Right atrium auricular region (tissue), 2 donors: ENCODE measurements at regions not wholly inside any gene's neighbourhood (a gene's known extent, or its start where the extent isn't known, plus 50 kb on each side); places are given as distances from the start of the nearest gene placed in this dataset.
A peak's percentile ranks its signal among the peaks of the same experiment; 100 is the strongest.

Experiments
- DNase-seq: peaks from one replicate; pipeline ENCODE4 v3.0.0-alpha.2; 2019; ENCODE audit warnings: low spot score
- H3K27ac ChIP-seq, 2 donors: fragments of 200-600 bp; sonication (generic); 1 replicate in 1 of 2; 2 replicates in 1 of 2; pipeline ENCODE4 v1.5.1; 2016 to 2019
- H3K27me3 ChIP-seq, 2 donors: fragments of 200-600 bp; sonication (generic); one replicate each; pipeline versions ENCODE4 v1.5.1 to v1.6.0; 2017 to 2019
- H3K36me3 ChIP-seq: fragments of 200-600 bp; sonication (generic); one replicate; pipeline ENCODE4 v1.5.1; 2016
- H3K4me1 ChIP-seq, 2 donors: fragments of 200-600 bp; sonication (generic); one replicate each; pipeline versions ENCODE4 v1.5.1 to v1.6.0; 2017 to 2019
- H3K4me3 ChIP-seq, 2 donors: fragments of 200-600 bp; sonication (generic); 1 replicate in 1 of 2; 2 replicates in 1 of 2; pipeline ENCODE4 v1.5.1; 2017 to 2019; ENCODE audit warnings: mild to moderate bottlenecking in 1 of 2, moderate library complexity in 1 of 2
- H3K9me3 ChIP-seq, 2 donors: fragments of 200-600 bp; sonication (generic); one replicate each; pipeline ENCODE4 v1.5.1; 2019
- CTCF ChIP-seq, 2 donors: fragments of 200-600 bp; sonication (generic); IDR thresholded peaks; one replicate each; pipeline ENCODE4 v1.5.1; 2019; ENCODE audit warnings: antibody characterized with exemption in 2 of 2

GRCh38 chr11:26225646-26226045 is 106.3 kb upstream of the ANO3 start:
- H3K4me1 ChIP-seq, result no peaks in the 10 kb centered on the region
- no peaks in the 10 kb centered on the region for H3K9me3 ChIP-seq
- no peaks in the 10 kb centered on the region for H3K27me3 ChIP-seq
- H3K27ac ChIP-seq, result no peak overlapping the region
- no peak for DNase-seq
- H3K36me3 ChIP-seq, result no peaks in the 10 kb centered on the region
- no peak for TF ChIP-seq CTCF (IDR thresholded peaks at IDR 0.05)
- H3K4me3 ChIP-seq, result no peak overlapping the region

- no peak overlapping the region for H3K27ac ChIP-seq
These were observed 104.6 kb upstream of the ANO3 start for GRCh38 chr11:26227301-26227746.

GRCh38 chr11:26227883-26228502 is 103.9 kb upstream of the ANO3 start:
- Histone ChIP-seq H3K27ac (no peak overlapping the region), H3K4me1 (no peaks in the 10 kb centered on the region), H3K4me3 (no peak overlapping the region), H3K27me3 (no peaks in the 10 kb centered on the region), H3K9me3 (no peaks in the 10 kb centered on the region), H3K36me3 (no peaks in the 10 kb centered on the region)
- TF ChIP-seq CTCF (IDR thresholded peaks at IDR 0.05), result no peak
- DNase-seq, result no peak

More at GRCh38 chr11:26227301-26227746, 104.6 kb upstream of the ANO3 start:
- no peaks in the 10 kb centered on the region for H3K9me3 ChIP-seq
- no peaks in the 10 kb centered on the region for H3K36me3 ChIP-seq
- H3K4me1 ChIP-seq, result no peaks in the 10 kb centered on the region
- peak; percentile 30 to 48 for TF ChIP-seq CTCF (IDR thresholded peaks at IDR 0.05)
- no peak for DNase-seq
- H3K27me3 ChIP-seq, result no peaks in the 10 kb centered on the region
- H3K4me3 ChIP-seq, result no peak overlapping the region

- no peaks in the 10 kb centered on the region for H3K36me3 ChIP-seq
- no peak overlapping the region for H3K27ac ChIP-seq
- H3K27me3 ChIP-seq, result no peaks in the 10 kb centered on the region
- DNase-seq, result no peak
- TF ChIP-seq CTCF (IDR thresholded peaks at IDR 0.05), result no peak
- no peaks in the 10 kb centered on the region for H3K4me1 ChIP-seq
- no peak overlapping the region for H3K4me3 ChIP-seq
- H3K9me3 ChIP-seq, result no peaks in the 10 kb centered on the region
These were observed 103.2 kb upstream of the ANO3 start for GRCh38 chr11:26228778-26229177.

- Histone ChIP-seq H3K4me1 (no peaks in the 10 kb centered on the region), H3K4me3 (no peak overlapping the region), H3K36me3 (no peaks in the 10 kb centered on the region), H3K27me3 (no peaks in the 10 kb centered on the region), H3K27ac (no peak overlapping the region), H3K9me3 (no peaks in the 10 kb centered on the region)
- no peak for TF ChIP-seq CTCF (IDR thresholded peaks at IDR 0.05)
- DNase-seq, result no peak
These were observed 102.7 kb upstream of the ANO3 start for GRCh38 chr11:26229257-26229656.

GRCh38 chr11:26229981-26230380 is 101.9 kb upstream of the ANO3 start:
- Histone ChIP-seq H3K27ac (no peak overlapping the region), H3K27me3 (no peaks in the 10 kb centered on the region), H3K9me3 (no peaks in the 10 kb centered on the region), H3K4me1 (no peaks in the 10 kb centered on the region), H3K36me3 (no peaks in the 10 kb centered on the region), H3K4me3 (no peak overlapping the region)
- no peak for DNase-seq
- no peak for TF ChIP-seq CTCF (IDR thresholded peaks at IDR 0.05)
